Left colon (tissue), 2 donors: ENCODE measurements at regions not wholly inside any gene's neighbourhood (a gene's known extent, or its start where the extent isn't known, plus 50 kb on each side); places are given as distances from the start of the nearest gene placed in this dataset.
"Not testable (repeated sequence)": the region's sequence is repeated elsewhere in the genome, so short reads cannot be mapped to it uniquely, and the experiment has no call there.

ENCODE experiments used
- ATAC-seq: fragments of 200-7000 bp; cut with Tn5 transposase; one replicate; pipeline ENCODE4 v1.9.1; 2020; ENCODE audit warnings: mild to moderate bottlenecking, moderate library complexity
- DNase-seq, 2 donors: peaks; one replicate each; pipeline ENCODE4 v3.0.0-alpha.2; 2020
- intact Hi-C, 2 donors: fragments of 100-400 bp; cut with DNase I in 1 of 2; cut with micrococcal nuclease in 1 of 2; formaldehyde crosslinking; loops; one replicate each; pipeline versions ENCODE4 v1.11.2 to v1.14.0; 2022; cut with DNase I, micrococcal nuclease
- donor health status: DM: no; HTN: no; CAD: no.
- donor health status: DM: yes; HTN: yes; CAD: no.

DNA sequence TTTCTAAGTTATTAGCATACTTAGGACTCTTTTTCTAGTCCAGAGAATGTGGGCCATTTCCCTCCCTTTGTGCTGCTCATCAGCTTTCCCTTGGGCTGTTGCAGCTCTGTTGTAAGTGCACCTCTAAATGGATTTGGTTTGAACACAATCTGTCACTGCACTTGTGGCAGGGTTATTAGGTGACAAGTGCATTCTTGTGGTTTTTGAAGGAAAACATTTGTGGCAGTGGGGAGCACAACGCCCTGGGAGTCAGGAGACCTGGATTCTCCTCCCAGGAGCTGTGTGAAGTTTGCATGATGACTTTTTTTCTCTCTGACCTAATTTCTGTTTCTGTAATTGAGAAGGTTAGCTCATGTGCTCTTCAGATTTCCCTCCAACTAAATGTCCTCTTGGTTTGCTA is 630.9 kb upstream of the FAM98A start:
- DNase-seq (no peak), ATAC-seq (no peak)
- intact Hi-C loops = no loop called here

DNA sequence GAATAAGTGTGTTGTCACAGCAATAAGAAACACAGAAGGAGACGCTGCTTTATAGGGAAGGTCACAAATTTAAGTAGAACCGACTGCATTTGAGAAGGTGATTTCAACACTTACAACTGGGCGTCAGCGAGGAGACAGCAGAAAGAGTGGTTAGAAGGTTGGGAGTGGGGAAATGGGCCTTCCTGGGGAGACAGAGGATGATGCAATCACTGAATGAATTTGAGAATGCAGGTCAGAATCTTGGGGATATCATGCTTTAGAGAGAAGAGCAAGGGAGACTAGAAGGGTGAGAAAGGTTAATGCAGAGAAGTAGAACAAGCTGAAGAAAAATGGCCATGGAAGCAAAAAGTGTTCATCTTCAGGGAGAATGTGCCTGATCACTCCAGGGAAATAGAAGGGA is 616.1 kb upstream of the FAM98A start:
- intact Hi-C loops = no loop called here
- DNase-seq (no peak), ATAC-seq (no peak)

DNA sequence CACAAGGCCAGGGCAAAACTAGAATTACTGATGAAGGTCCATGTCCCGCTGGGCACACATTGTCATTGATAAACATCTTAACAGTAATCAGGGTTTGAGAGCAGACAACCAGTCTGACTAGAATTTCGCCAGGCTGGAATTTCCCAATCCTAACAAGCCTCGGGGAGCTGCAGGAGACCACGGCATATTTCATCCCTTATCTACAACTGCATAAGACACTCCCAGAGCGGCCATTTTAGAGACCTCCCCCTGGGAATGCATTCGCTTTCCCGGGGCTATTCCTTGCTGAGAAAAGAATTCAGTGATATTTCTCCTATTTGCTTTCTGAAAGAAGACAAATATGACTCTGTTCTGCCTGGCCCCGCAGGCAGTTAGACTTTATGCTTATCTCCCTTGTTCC is 611.3 kb upstream of the FAM98A start:
- DNase-seq, intact Hi-C loops, ATAC-seq: not testable (repeated sequence)

DNA sequence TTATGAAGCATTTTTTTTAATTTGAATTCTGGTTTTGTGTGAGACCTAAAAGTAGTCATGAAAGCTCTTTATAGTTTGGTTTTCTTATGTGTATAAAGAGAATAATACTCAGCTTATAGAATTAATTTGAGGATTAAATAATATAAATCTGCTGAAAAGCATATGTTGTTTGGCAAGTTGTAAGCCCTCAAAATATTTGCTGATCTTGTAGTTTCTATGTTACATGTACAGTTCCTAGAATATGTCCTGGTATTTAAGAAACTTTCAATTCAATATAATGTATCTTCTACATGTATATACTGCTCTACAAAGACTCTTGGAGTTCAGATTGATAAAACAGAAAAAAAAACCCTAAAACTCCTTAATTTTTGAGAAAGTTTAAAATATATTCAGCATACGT is 605.5 kb upstream of the FAM98A start:
- ATAC-seq = no peak

DNA sequence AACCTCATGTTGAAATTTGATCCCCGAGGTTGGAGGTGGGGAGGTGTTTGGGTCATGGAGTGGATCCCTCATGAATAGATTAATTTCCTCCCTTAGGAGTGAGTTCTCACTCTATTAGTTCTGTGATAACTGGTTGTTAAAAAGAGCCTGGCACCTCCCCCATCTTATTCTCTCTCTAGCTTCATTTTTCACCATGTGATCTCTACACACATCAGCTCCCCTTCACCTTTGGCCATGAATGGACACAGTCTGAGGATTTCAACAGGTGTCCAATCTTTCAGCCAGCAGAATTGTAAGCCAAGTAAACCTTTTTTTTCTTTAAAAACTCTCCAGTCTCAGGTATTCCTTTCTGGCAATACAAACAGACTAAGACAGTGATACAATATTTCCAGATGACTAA is 602.0 kb upstream of the FAM98A start:
- ATAC-seq = no peak
- intact Hi-C loops = no loop called here

More for the DNA sequence above, 605.5 kb upstream of the FAM98A start:
- DNase-seq = no peak
- intact Hi-C loops = no loop called here

DNA sequence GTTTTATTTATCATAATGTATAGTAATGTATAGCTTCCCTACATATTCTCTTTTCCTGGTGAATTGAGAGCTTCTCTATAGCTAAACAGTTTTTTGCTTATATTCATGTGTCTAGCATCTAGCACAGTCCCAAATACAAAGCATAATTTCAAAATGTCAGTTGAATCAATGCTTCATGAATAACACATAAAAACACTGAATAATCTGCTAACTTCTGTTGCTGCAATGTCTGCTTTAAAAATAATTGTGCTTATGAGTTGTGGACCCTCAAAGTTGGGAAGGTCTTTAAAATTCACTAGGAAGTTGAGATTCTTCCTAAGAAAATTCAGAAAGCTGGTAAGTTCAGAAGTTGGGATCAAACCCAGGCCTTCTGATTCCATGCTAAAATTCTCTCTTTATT is 600.9 kb upstream of the FAM98A start:
- ATAC-seq (no peak), DNase-seq (no peak)
- intact Hi-C loops = no loop called here

More for the DNA sequence above, 602.0 kb upstream of the FAM98A start:
- no peak for DNase-seq

DNA sequence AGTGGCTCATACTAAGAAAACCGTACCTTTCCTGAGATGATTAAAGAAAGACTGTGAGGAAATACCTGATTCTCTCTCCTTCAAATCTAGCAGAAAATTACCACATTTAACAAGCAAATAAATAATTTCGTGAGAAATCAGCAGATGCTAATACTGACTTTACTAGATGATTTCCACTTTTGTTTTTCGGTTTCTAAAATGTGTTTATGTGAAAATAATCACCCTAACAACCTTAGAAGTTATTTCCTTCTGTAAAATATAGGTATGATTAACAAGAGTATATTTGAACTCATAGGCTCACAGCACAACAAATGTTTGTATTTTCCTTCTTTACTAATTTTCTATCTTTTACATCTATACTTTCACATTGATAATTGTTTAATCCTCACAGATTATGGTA is 594.1 kb upstream of the FAM98A start:
- DNase-seq = no peak
- ATAC-seq = no peak
- intact Hi-C loops = no loop called here

DNA sequence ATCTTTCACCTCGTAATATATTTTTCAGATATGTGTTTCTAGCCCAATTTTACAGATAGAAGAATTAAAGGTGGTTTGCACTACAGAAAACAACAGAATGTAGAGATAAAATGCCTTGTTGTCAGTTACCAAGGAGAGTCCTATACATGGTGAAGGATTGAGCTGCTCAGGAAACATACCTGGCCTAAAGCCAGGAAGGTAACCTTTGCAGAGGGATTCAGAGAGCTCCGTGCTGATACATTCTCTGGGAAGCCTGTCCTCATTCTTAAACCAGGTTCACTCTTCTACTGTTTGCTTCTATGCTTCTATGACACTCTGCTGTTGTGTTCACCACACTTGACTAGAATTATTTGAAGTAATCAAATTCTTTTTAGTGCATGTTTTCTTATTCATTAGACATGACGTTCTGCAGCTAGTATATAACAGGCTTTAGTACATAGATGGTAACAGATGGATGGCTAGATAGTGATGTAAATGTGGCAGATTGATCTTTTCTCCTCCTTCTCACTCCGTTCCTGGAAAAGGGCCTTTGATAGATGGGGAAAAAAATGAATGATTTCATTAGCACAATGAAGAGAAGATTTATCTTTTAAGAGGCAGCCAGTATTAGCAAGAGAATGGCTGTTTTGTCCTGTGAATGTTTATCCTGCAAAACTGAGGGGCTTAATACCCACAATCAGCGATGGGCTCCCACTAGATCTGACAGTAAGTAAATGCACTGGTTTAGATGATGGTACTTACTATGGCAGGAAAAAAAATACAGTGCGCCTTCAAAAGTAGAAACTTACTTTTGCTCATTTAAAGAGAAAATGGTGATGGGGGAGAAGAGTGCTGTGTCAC is 589.6 kb upstream of the FAM98A start:
- no peak for DNase-seq
- intact Hi-C loops = no loop called here
- ATAC-seq = no peak

DNA sequence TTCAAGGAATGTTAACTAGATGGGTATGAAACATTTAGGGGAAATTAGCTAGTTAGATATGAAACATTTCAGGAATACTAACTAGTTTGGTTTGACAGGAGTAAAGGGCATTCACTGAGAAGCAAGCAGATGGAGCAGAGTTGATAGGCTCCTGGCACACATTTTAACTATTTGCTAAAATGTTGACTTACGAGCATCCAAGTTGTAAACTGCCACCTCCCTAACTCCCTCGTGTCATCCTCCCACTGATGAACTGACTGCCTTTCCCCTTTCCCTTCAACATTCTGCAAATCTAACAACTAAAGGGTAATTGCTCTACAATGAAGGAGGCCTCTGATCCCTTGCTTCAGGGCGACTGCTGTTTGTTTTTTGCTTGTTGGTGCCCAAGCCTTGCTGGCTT is 580.4 kb upstream of the FAM98A start:
- DNase-seq (no peak), ATAC-seq (no peak)
- intact Hi-C loops = no loop called here

DNA sequence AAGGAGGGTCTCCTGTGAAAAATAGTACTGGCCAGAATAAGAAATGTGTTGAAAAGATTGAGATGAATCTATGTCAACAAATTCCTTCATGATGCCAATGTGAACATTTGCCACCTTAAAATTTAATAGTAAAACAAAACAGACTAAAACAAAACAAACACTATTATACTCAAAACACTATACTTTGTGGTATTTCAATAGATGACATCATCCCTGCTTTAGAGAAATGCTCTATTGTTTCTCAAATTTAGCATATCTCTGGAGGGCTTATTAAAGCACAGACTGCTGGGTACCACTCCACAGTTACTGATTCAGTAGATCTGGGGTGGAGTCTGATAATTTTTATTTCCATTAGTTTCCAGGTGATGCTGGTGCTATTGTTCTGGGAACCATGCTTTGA is 579.4 kb upstream of the FAM98A start:
- ATAC-seq (no peak), DNase-seq (no peak)
- intact Hi-C loops = no loop called here

DNA sequence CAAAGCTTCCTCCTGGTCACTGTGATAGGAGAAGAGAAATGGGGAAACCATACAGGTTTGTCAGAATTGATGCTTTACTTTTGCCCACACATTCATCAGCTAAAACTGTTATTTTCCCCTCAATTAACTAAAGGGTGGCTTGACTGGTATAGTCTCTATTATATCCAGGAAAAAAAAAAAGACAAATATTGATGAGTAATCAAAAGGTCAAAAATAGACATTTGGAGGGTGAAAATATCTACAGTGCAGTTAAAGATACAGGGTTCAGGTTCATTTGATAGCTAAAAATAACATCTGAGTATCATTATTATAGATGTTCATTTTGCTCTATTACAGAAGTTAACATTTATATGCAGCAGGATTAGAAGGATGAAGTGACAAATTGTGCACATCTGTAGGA is 577.6 kb upstream of the FAM98A start:
- no peak for DNase-seq
- no peak for ATAC-seq
- intact Hi-C loops = no loop called here

DNA sequence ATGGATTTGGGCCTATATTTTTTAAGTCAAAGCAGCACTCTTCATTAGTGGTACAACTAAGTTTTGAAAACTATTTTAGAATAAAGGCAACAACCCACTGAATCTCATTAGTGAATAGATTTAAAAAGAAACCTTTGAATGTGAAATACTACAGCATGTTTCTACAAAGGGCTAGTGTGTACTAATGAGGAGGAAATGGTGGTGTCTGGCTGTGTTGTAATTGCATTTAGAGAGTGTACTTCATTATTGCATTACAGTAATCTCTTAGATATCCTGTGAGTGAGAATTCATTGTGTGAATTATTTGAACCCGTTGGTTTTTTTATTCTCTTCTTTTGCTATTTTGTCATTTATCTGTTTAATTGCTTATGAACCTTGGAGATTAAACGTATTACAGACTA is 575.4 kb upstream of the FAM98A start:
- ATAC-seq (no peak), DNase-seq (no peak)
- intact Hi-C loops = no loop called here

DNA sequence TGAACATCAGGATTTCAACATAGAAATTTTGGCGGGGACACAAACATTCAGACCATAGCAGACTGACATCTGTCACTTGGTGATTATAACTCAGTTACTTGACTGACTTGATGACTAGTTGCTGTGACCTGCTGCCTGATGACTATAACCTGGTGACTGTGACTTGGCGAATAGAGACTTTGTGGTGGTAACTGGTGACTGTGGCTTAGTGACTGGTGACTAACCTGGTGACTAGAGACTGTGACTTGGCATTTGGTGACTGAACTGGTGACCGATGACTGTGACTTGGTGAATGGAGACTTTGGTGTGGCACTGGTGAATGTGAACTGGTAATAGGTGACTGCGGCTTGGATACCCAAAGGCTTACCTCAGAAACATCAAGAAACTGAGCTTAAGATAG is 563.1 kb upstream of the FAM98A start:
- ATAC-seq (no peak), DNase-seq (no peak)
- intact Hi-C loops = no loop called here

DNA sequence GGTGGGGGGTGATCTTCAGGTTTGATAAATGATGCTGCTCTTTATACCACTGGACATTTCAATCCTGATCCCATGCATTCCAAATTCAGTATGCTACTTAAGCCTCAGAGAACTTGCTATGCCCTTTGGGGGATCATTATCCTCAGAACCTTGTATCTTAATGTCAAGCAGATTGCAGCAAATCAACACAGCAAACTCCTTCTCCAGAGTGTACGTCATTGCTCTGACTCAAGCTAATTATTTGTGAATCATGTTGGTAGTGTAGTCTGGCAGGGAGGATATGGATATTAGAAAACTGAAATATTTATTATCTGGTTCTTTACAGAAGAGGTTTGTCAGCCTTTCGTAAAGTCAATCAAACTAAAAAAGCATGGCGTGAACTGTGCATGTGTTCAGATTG is 562.5 kb upstream of the FAM98A start:
- ATAC-seq (no peak), DNase-seq (no peak)
- intact Hi-C loops = no loop called here

DNA sequence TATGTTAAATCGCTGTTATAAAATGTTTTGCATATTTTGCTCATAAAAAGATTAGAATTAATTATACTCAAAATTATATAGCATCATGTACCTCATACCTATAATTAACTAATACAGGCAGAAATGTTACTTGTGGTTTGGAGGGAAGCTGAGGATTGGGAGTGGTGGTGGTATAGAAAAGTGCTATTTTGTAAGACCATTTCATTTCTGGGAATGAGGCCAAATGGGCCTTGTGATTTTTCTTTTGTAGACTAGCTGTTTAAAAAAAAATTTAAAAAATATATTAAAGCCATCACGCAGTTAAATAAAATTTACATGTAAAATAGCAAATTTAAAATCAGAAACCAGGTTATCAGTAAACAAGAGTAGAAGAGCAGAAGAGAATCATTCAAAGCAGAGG is 560.8 kb upstream of the FAM98A start:
- DNase-seq = no peak
- intact Hi-C loops = no loop called here
- ATAC-seq = no peak

DNA sequence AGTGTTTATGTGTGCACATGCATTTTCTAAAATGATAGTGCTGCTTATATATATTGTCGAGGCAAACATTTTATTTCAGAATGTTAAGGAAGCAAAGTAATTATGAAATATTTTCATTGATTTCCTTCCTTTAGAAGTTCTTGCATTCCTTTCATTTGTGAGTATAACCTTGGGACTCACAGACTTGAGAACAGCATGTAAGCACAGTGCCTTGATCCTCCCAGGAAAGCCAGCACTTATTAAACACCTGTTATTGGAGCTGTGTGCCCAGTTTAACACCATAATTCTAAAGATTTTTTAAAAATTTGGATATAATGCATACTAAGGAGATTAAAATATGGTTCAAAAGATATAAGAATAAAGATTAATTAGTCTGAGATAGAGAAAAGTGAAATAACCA is 554.4 kb upstream of the FAM98A start:
- DNase-seq = no peak
- ATAC-seq = no peak
- intact Hi-C loops = no loop called here

DNA sequence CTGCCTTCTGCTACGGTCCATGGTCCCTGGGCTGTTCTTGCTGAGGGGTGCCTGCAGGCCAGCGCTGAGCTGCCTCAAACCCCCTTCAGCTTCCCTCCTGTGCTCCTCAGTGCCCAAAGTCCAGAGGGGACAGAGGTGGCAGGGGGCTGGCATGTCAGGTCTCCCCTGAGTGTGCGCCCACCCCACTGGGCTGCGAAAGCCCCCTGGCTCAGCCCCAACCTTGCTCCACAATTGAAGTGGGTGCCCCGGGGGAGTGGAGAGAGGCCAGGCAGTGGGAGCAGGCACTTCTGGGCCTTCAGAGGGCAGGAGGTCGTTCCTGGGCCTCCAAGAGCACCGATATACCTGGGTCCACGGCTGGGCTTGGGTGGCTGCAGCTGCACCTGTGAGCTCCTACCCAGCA is 548.7 kb upstream of the FAM98A start:
- intact Hi-C loops = no loop called here
- no peak for ATAC-seq

DNA sequence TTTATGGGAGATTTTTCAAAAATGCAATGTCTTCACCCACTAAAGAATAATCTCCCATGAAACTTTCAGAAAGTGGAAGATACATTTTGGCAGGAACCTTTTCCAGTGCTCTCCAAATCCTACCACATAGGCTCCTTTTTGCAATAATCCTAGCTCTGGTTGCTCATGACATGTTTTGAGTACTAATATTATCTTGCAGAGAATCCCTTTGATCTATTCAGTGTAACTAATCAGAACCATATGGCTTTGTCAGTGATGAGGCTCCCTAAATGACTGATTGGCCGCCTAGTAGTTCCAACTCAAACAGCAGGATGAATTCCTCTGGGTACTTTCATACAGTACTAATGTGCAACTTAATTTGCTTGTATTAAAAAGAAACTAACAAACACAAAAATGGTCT is 544.0 kb upstream of the FAM98A start:
- DNase-seq (no peak), ATAC-seq (no peak)
- intact Hi-C loops = no loop called here

More for the DNA sequence above, 548.7 kb upstream of the FAM98A start:
- DNase-seq = no peak

DNA sequence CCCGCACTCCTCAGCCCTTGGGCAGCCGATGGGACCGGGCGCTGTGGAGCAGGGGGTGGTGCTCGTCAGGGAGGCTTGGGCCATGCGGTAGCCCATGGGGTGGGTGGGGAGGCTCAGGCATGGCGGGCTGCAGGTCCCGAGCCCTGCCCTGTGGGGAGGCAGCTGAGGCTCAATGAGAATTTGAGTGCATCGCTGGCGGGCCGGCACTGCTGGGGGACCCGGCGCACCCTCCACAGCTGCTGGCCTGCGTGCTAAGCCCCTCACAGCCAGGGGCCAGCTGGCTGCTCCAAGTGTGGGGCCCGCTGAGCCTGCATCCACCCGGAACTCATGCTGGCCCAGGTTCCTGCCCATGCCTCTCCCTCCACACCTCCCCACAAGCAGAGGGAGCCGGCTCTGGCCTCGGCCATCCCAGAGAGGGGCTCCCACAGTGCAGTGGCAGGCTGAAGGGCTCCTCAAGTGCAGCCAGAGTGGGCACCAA is 543.5 kb upstream of the FAM98A start:
- intact Hi-C loops = not testable (repeated sequence)

DNA sequence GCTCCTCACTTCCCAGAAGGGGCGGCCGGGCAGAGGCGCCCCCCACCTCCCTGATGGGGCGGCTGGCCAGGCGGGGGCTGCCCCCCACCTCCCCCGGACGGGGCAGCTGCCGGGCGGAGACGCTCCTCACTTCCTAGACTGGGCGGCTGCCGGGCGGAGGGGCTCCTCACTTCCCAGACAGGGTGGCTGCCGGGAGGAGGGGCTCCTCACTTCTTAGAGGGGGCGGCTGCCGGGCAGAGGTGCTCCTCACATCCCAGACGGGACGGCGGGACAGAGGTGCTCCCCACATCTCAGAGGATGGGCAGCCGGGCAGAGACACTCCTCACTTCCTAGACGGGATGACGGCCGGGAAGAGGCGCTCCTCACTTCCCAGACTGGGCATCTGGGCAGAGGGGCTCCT is 534.0 kb upstream of the FAM98A start:
- ATAC-seq, intact Hi-C loops, DNase-seq: not testable (repeated sequence)

More for the DNA sequence above, 543.5 kb upstream of the FAM98A start:
- not testable (repeated sequence) for DNase-seq, ATAC-seq

DNA sequence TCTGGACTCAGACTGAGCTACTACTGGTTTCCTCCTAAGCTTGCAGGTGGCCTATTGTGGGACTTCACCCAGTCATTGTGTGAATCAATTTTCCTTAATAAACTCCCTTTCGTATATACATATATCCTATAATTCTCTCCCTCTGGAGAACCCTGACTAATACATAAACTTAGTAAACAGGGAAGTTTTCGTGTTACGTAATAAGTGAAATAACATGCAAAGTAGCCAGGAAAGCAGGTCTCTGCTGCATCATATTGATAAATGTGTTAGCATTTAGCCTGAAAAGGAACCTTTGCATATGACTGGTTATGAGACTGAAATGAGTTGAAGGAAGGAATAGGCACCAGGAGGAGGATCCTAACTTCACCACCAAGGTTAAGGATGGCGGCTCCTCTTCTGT is 527.2 kb upstream of the FAM98A start:
- DNase-seq (no peak), ATAC-seq (no peak)
- intact Hi-C loops = no loop called here
